ENCODE measurements at regions not wholly inside any gene's neighbourhood (a gene's known extent, or its start where the extent isn't known, plus 50 kb on each side); places are given as distances from the start of the nearest gene placed in this dataset.

DNA sequence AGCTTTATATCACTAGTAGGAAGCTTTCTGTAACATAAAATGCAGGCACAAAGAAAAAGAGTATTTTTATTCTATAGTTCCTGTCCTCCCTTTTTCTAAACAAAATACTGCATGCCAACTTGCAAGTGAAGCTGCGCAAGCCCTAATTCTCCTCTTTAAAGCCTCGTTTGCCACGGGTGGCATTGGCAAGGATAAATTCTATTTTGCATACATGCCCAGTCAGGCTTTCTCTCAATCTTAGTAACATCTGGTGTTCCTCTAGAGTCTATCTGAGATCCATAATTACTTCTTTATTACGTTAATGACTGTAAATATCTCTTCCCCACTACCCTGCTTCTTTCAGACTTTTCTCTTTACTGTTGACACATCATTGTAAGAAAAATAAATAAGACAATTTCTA lies 97.1 kb upstream of the DAAM1 start:
- CTCF ChIA-PET, result no interaction called here
- Histone ChIP-seq H3K4me2 (ENCODE audit: low read length) (no peak overlapping the region), H3K4me1 (ENCODE audit: control insufficient read depth in 1 of 2, insufficient read depth in 2 of 2, low read length in 2 of 2) (no peaks in the 10 kb centered on the region), H3K9me3 (ENCODE audit: control insufficient read depth in 1 of 2, insufficient read depth in 1 of 2, low read depth in 1 of 2, low read length in 2 of 2) (no peaks in the 10 kb centered on the region), H3K79me2 (ENCODE audit: insufficient read depth, low read length) (no peaks in the 10 kb centered on the region), H3K27ac (ENCODE audit: low read depth, low read length) (no peak overlapping the region), H3K9me2 (ENCODE audit: insufficient read depth) (no peaks in the 10 kb centered on the region; the same call in 1 of the 2 replicates), H3K4me3 (replicated peaks in 1 of 2; ENCODE audit: low read depth in 1 of 2, low read length in 2 of 2) (no peak overlapping the region), H3K27me3 (ENCODE audit: insufficient read depth, low read length) (no peaks in the 10 kb centered on the region), H2AFZ (ENCODE audit: low read depth, low read length, poor library complexity, severe bottlenecking) (no peak overlapping the region), H4K20me1 (ENCODE audit: insufficient read depth) (no peaks in the 10 kb centered on the region), H3K9ac (ENCODE audit: low read length) (no peak overlapping the region), H3K36me3 (ENCODE audit: control insufficient read depth in 1 of 2, insufficient read depth in 2 of 2, low read length in 2 of 2) (no peaks in the 10 kb centered on the region)
- intact Hi-C loops (cut with micrococcal nuclease), result no loop called here
- DNase-seq (ENCODE audit: low read depth, low spot score) (no peak), ATAC-seq (no peak)
- no peak for TF ChIP-seq SIN3A (IDR thresholded peaks at IDR 0.05; ENCODE audit: low read depth)
- TF ChIP-seq TCF7L2 (IDR thresholded peaks at IDR 0.05; ENCODE audit: borderline replicate concordance, extremely low read depth, insufficient read depth, insufficient read length), result no peak
- TF ChIP-seq EZH2phosphoT487 (IDR thresholded peaks at IDR 0.05; ENCODE audit: borderline replicate concordance), result no peak
- TF ChIP-seq, protein P1, sequence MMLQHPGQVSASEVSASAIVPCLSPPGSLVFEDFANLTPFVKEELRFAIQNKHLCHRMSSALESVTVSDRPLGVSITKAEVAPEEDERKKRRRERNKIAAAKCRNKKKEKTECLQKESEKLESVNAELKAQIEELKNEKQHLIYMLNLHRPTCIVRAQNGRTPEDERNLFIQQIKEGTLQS (IDR thresholded peaks at IDR 0.05), result no peak
- TF ChIP-seq SP1 (IDR thresholded peaks at IDR 0.05; ENCODE audit: low read depth), result no peak
- TF ChIP-seq ZNF274 (IDR thresholded peaks at IDR 0.05; ENCODE audit: low read depth, low read length), result no peak
- no peak for TF ChIP-seq POLR2A (IDR thresholded peaks at IDR 0.05; ENCODE audit: borderline replicate concordance, extremely low read depth, insufficient read depth, insufficient read length)
- POLR2A ChIA-PET, result no interaction called here
- no TSS peak for BruUV-seq (replicated peaks)
- RAD21 ChIA-PET (ENCODE audit: low non-redundant PET in 1 of 2, low total read pairs in 2 of 2, uncharacterized antibody in 2 of 2, unreplicated experiment in 2 of 2), result no interaction called here

DNA sequence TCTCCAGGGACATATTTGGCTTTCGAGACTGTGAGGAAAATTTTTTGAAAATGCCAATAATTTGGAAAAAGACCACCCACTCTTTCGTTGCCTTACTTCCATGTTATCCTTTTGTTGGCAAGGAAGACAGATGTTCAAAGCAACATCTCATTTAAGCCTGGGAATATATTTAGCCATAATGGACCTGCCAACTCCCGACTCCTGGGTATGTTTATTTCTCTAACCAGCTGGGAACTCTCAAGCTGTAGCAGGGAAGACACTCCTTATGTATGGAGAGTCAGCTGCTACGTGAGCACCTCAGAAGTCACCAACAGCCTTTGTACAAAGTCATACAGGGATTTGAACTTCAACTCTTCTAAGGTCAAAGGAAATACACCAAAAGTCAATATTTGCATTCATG lies 96.5 kb upstream of the DAAM1 start:
- ChIA-PET CTCF (no interaction called here), RAD21 (ENCODE audit: low non-redundant PET in 1 of 2, low total read pairs in 2 of 2, uncharacterized antibody in 2 of 2, unreplicated experiment in 2 of 2) (no interaction called here), POLR2A (no interaction called here)
- no peak for DNase-seq (ENCODE audit: low read depth, low spot score)
- no peaks in the 10 kb centered on the region for H3K9me3 ChIP-seq (ENCODE audit: control insufficient read depth in 1 of 2, insufficient read depth in 1 of 2, low read depth in 1 of 2, low read length in 2 of 2)
- H3K9me2 ChIP-seq (ENCODE audit: insufficient read depth), result no peaks in the 10 kb centered on the region; the same call in 1 of the 2 replicates
- no peak for ATAC-seq
- no peaks in the 10 kb centered on the region for H3K36me3 ChIP-seq (ENCODE audit: control insufficient read depth in 1 of 2, insufficient read depth in 2 of 2, low read length in 2 of 2)
- H3K4me3 ChIP-seq (replicated peaks in 1 of 2; ENCODE audit: low read depth in 1 of 2, low read length in 2 of 2), result no peak overlapping the region
- H3K4me1 ChIP-seq (ENCODE audit: control insufficient read depth in 1 of 2, insufficient read depth in 2 of 2, low read length in 2 of 2), result no peaks in the 10 kb centered on the region
- H3K27ac ChIP-seq (ENCODE audit: low read depth, low read length), result no peak overlapping the region
- H3K27me3 ChIP-seq (ENCODE audit: insufficient read depth, low read length), result no peaks in the 10 kb centered on the region
- no peak overlapping the region for H3K9ac ChIP-seq (ENCODE audit: low read length)
- H3K4me2 ChIP-seq (ENCODE audit: low read length), result no peak overlapping the region
- H3K79me2 ChIP-seq (ENCODE audit: insufficient read depth, low read length), result no peaks in the 10 kb centered on the region
- no peaks in the 10 kb centered on the region for H4K20me1 ChIP-seq (ENCODE audit: insufficient read depth)
- no peak overlapping the region for H2AFZ ChIP-seq (ENCODE audit: low read depth, low read length, poor library complexity, severe bottlenecking)
- BruUV-seq (replicated peaks), result no TSS peak
- intact Hi-C loops (cut with micrococcal nuclease), result no loop called here
- TF ChIP-seq ZNF274 (IDR thresholded peaks at IDR 0.05; ENCODE audit: low read depth, low read length) (no peak), ZFX (IDR thresholded peaks at IDR 0.05) (no peak), EGR1 (IDR thresholded peaks at IDR 0.05; ENCODE audit: low read depth) (no peak), SIN3A (IDR thresholded peaks at IDR 0.05; ENCODE audit: low read depth) (no peak), POLR2AphosphoS5 (IDR thresholded peaks at IDR 0.05; ENCODE audit: low read depth, low read length) (no peak), TCF7L2 (IDR thresholded peaks at IDR 0.05; ENCODE audit: borderline replicate concordance, extremely low read depth, insufficient read depth, insufficient read length) (no peak), SP1 (IDR thresholded peaks at IDR 0.05; ENCODE audit: low read depth) (no peak), YY1 (IDR thresholded peaks at IDR 0.05; ENCODE audit: extremely low read depth, insufficient replicate concordance, low read depth, low read length) (no peak), SRF (IDR thresholded peaks at IDR 0.05; ENCODE audit: low read depth) (no peak), JUND (IDR thresholded peaks at IDR 0.05) (no peak), CBX3 (IDR thresholded peaks at IDR 0.05; ENCODE audit: low read depth) (no peak), RAD21 (IDR thresholded peaks at IDR 0.05; ENCODE audit: low read depth) (no peak), ELF1 (IDR thresholded peaks at IDR 0.05; ENCODE audit: borderline replicate concordance, low read depth) (no peak), CEBPB (IDR thresholded peaks at IDR 0.05; ENCODE audit: low read depth) (no peak)
- TF ChIP-seq, protein P2, sequence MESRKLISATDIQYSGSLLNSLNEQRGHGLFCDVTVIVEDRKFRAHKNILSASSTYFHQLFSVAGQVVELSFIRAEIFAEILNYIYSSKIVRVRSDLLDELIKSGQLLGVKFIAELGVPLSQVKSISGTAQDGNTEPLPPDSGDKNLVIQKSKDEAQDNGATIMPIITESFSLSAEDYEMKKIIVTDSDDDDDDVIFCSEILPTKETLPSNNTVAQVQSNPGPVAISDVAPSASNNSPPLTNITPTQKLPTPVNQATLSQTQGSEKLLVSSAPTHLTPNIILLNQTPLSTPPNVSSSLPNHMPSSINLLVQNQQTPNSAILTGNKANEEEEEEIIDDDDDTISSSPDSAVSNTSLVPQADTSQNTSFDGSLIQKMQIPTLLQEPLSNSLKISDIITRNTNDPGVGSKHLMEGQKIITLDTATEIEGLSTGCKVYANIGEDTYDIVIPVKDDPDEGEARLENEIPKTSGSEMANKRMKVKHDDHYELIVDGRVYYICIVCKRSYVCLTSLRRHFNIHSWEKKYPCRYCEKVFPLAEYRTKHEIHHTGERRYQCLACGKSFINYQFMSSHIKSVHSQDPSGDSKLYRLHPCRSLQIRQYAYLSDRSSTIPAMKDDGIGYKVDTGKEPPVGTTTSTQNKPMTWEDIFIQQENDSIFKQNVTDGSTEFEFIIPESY (IDR thresholded peaks at IDR 0.05; ENCODE audit: extremely low read depth, insufficient replicate concordance, low read length), result no peak
- TF ChIP-seq, protein P3, sequence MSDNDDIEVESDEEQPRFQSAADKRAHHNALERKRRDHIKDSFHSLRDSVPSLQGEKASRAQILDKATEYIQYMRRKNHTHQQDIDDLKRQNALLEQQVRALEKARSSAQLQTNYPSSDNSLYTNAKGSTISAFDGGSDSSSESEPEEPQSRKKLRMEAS (IDR thresholded peaks at IDR 0.05), result no peak
